ENCODE measurements at regions not wholly inside any gene's neighbourhood (a gene's known extent, or its start where the extent isn't known, plus 50 kb on each side); places are given as distances from the start of the nearest gene placed in this dataset.

DNA sequence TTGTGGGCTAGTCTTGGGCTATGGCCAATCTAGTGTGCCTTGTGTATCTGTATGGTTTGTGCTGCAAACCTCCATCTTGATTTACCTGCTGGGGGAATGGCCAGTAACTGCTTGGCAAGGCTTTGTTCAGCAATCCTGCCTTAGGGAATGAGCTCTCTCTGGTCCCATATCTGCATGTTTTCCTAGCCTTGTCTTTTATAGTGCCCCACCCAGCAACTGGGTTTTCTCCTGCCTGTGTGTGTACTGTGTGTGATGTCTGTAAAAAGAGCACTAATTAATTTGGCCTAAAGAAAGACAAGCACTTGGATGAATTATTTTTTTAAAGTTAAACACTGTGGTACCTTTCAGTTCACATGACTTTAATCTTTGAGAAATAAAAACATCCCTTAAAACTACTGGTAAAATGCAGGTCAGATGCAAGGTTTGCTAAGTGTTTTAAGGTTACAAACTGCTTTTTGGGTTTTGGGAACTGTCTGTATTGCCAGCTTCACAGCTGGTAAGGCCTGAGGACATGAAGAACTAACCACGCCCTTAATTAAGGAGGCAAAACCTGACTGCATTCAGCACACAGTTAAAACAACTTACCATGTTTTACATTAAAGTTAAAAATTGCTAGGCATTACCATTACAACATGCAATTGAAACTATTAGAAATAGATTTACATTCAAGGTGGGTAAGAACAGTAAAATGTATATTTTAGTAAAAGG is 1169.2 kb downstream of the OTOL1 start:
- WGBS (ENCODE audit: low lambda C conversion rate): 0% methylated on average over 1 of the region's 1 CpG
- no peak overlapping the region for H3K27ac ChIP-seq (ENCODE audit: extremely low read length, insufficient read depth, low read length)
- no peak for DNase-seq (ENCODE audit: low spot score)
- no peak overlapping the region for H3K4me2 ChIP-seq (ENCODE audit: low read depth, low read length)
- no peak for ATAC-seq
- ChIA-PET CTCF (ENCODE audit: low intra/inter-chr PET ratio, low total read pairs) (no interaction called here), POLR2A (no interaction called here)
- H3K4me3 ChIP-seq (replicated peaks in 1 of 3; ENCODE audit: insufficient read depth in 1 of 3, low read depth in 2 of 3, low read length in 3 of 3): no peak overlapping the region
- no TSS peak for BruUV-seq (replicated peaks)
- in situ Hi-C loops (cut with HindIII; ENCODE audit: extremely low pct_ligation_motif_present, low pct_unique_long_range_greater_than_20kb) (no loop called here), intact Hi-C loops (cut with micrococcal nuclease; ENCODE audit: unreplicated experiment) (no loop called here)
- TF ChIP-seq PRMT3 (CRISPR knock-in tag; IDR thresholded peaks at IDR 0.05; ENCODE audit: borderline replicate concordance, low read depth) (no peak), ZNF703 (CRISPR knock-in tag; IDR thresholded peaks at IDR 0.05; ENCODE audit: borderline replicate concordance) (no peak)
- TF ChIP-seq, protein P1, sequence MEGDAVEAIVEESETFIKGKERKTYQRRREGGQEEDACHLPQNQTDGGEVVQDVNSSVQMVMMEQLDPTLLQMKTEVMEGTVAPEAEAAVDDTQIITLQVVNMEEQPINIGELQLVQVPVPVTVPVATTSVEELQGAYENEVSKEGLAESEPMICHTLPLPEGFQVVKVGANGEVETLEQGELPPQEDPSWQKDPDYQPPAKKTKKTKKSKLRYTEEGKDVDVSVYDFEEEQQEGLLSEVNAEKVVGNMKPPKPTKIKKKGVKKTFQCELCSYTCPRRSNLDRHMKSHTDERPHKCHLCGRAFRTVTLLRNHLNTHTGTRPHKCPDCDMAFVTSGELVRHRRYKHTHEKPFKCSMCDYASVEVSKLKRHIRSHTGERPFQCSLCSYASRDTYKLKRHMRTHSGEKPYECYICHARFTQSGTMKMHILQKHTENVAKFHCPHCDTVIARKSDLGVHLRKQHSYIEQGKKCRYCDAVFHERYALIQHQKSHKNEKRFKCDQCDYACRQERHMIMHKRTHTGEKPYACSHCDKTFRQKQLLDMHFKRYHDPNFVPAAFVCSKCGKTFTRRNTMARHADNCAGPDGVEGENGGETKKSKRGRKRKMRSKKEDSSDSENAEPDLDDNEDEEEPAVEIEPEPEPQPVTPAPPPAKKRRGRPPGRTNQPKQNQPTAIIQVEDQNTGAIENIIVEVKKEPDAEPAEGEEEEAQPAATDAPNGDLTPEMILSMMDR (CRISPR knock-in tag; IDR thresholded peaks at IDR 0.05): no peak
- no peaks in the 10 kb centered on the region for H3K36me3 ChIP-seq (replicated peaks in 1 of 2; ENCODE audit: control insufficient read depth in 1 of 2, insufficient read depth in 2 of 2, low read length in 2 of 2)
- no peak overlapping the region for H3K9ac ChIP-seq (ENCODE audit: insufficient read depth, low read depth, low read length)
- no peaks in the 10 kb centered on the region for H3K27me3 ChIP-seq (ENCODE audit: control insufficient read depth in 1 of 2, insufficient read depth in 2 of 2, low read length in 2 of 2)
- H2AFZ ChIP-seq (ENCODE audit: low read length): no peak overlapping the region
- no peak for FAIRE-seq
- H3K9me3 ChIP-seq (ENCODE audit: low read length): no peaks in the 10 kb centered on the region
- H3K79me2 ChIP-seq (ENCODE audit: insufficient read depth, low read length): no peaks in the 10 kb centered on the region
- H3K4me1 ChIP-seq (ENCODE audit: insufficient read depth, low read length): no peaks in the 10 kb centered on the region
- no peaks in the 10 kb centered on the region for H4K20me1 ChIP-seq (ENCODE audit: insufficient read depth, low read length)

DNA sequence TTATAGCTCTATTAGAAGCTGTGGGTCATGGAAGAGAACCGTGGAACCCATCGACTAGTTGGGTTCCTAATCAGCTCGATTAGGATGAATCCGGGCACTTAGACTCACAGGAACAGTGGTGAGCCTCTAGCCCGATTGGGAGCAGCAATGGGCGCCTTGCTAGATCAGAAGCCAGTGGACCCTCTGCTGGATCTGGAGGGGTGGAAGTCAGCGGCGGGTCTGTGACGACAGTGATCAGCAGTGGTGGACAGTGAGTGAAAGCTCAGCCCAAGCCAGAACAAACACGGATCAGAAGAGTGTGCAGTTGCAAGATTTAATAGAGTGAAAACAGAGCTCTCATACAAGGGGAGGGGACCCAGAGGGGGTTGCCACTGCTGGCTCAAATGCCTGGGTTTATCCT is 1170.2 kb downstream of the OTOL1 start:
- no peak overlapping the region for H2AFZ ChIP-seq (ENCODE audit: low read length)
- ATAC-seq: no peak
- BruUV-seq (replicated peaks): no TSS peak
- TF ChIP-seq RFX5 (IDR thresholded peaks at IDR 0.05; ENCODE audit: low read depth, low read length): no peak
- TF ChIP-seq NKX3-1 (CRISPR knock-in tag; IDR thresholded peaks at IDR 0.05): no peak
- TF ChIP-seq ZNF30 (CRISPR knock-in tag; IDR thresholded peaks at IDR 0.05): no peak
- TF ChIP-seq NFE2L2 (IDR thresholded peaks at IDR 0.05; ENCODE audit: low read length): no peak
- TF ChIP-seq SRSF9 (IDR thresholded peaks at IDR 0.05; ENCODE audit: borderline replicate concordance, insufficient read depth, low read depth, low read length, poor library complexity, severe bottlenecking): no peak
- TF ChIP-seq, protein P2, sequence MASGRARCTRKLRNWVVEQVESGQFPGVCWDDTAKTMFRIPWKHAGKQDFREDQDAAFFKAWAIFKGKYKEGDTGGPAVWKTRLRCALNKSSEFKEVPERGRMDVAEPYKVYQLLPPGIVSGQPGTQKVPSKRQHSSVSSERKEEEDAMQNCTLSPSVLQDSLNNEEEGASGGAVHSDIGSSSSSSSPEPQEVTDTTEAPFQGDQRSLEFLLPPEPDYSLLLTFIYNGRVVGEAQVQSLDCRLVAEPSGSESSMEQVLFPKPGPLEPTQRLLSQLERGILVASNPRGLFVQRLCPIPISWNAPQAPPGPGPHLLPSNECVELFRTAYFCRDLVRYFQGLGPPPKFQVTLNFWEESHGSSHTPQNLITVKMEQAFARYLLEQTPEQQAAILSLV (CRISPR knock-in tag; IDR thresholded peaks at IDR 0.05; ENCODE audit: borderline replicate concordance): no peak
- no peak for TF ChIP-seq ZSCAN29 (CRISPR knock-in tag; conservative IDR thresholded peaks at IDR 0.05)
- TF ChIP-seq HIVEP1 (CRISPR knock-in tag; IDR thresholded peaks at IDR 0.05): no peak
- TF ChIP-seq EP300 (IDR thresholded peaks at IDR 0.05; ENCODE audit: low read depth in 2 of 2, low read length in 2 of 2): no peak
- no peak for TF ChIP-seq EP300 (CRISPR knock-in tag; IDR thresholded peaks at IDR 0.05; ENCODE audit: borderline replicate concordance)
- no peak for TF ChIP-seq HMG20B (CRISPR knock-in tag; conservative IDR thresholded peaks at IDR 0.05)
- no peak for TF ChIP-seq MATR3 (CRISPR knock-in tag; IDR thresholded peaks at IDR 0.05)
- TF ChIP-seq, protein P3, sequence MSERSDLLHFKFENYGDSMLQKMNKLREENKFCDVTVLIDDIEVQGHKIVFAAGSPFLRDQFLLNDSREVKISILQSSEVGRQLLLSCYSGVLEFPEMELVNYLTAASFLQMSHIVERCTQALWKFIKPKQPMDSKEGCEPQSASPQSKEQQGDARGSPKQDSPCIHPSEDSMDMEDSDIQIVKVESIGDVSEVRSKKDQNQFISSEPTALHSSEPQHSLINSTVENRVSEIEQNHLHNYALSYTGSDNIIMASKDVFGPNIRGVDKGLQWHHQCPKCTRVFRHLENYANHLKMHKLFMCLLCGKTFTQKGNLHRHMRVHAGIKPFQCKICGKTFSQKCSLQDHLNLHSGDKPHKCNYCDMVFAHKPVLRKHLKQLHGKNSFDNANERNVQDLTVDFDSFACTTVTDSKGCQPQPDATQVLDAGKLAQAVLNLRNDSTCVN (CRISPR knock-in tag; IDR thresholded peaks at IDR 0.05; ENCODE audit: borderline replicate concordance): no peak
- H3K27ac ChIP-seq (ENCODE audit: extremely low read length, insufficient read depth, low read length): no peak overlapping the region
- H3K4me3 ChIP-seq (replicated peaks in 1 of 3; ENCODE audit: insufficient read depth in 1 of 3, low read depth in 2 of 3, low read length in 3 of 3): no peak overlapping the region
- no peaks in the 10 kb centered on the region for H3K27me3 ChIP-seq (ENCODE audit: control insufficient read depth in 1 of 2, insufficient read depth in 2 of 2, low read length in 2 of 2)
- intact Hi-C loops (cut with micrococcal nuclease; ENCODE audit: unreplicated experiment) (no loop called here), in situ Hi-C loops (cut with HindIII; ENCODE audit: extremely low pct_ligation_motif_present, low pct_unique_long_range_greater_than_20kb) (no loop called here)
- no peak overlapping the region for H3K4me2 ChIP-seq (ENCODE audit: low read depth, low read length)
- no peaks in the 10 kb centered on the region for H4K20me1 ChIP-seq (ENCODE audit: insufficient read depth, low read length)
- no peak for FAIRE-seq
- no peaks in the 10 kb centered on the region for H3K79me2 ChIP-seq (ENCODE audit: insufficient read depth, low read length)
- WGBS (ENCODE audit: low lambda C conversion rate): 5% methylated on average over 9 of the region's 10 CpGs
- H3K4me1 ChIP-seq (ENCODE audit: insufficient read depth, low read length): no peaks in the 10 kb centered on the region
- H3K9me3 ChIP-seq (ENCODE audit: low read length): no peaks in the 10 kb centered on the region
- POLR2A ChIA-PET: no interaction called here
- no peaks in the 10 kb centered on the region for H3K36me3 ChIP-seq (replicated peaks in 1 of 2; ENCODE audit: control insufficient read depth in 1 of 2, insufficient read depth in 2 of 2, low read length in 2 of 2)
- DNase-seq (ENCODE audit: low spot score): no peak
- CTCF ChIA-PET (ENCODE audit: low intra/inter-chr PET ratio, low total read pairs): no interaction called here
- no peak overlapping the region for H3K9ac ChIP-seq (ENCODE audit: insufficient read depth, low read depth, low read length)

Data from HepG2 (cell line).